Hepatocyte (in vitro differentiated cells): ENCODE measurements at regions not wholly inside any gene's neighbourhood (a gene's known extent, or its start where the extent isn't known, plus 50 kb on each side); places are given as distances from the start of the nearest gene placed in this dataset.

Source experiments
- DNase-seq: peaks from one replicate; pipeline ENCODE4 v3.0.0-alpha.2; 2016; ENCODE audit warnings: low spot score
- H2AFZ ChIP-seq: fragments of 200-600 bp; sonication (generic); 2 replicates; pipeline ENCODE4 v1.6.0; 2016; ENCODE audit warnings: antibody characterized with exemption, mild to moderate bottlenecking
- H3K27ac ChIP-seq: fragments of 200-600 bp; sonication (generic); 2 replicates; pipeline ENCODE4 v1.5.1; 2016; ENCODE audit warnings: mild to moderate bottlenecking
- H3K27me3 ChIP-seq: fragments of 200-600 bp; sonication (generic); 2 replicates; pipeline ENCODE4 v1.6.1; 2016
- H3K36me3 ChIP-seq: fragments of 200-600 bp; sonication (generic); replicated peaks from 2 replicates; pipeline ENCODE4 v1.5.1; 2016; ENCODE audit warnings: low read depth; ENCODE audit not compliant: insufficient read depth
- H3K4me1 ChIP-seq: fragments of 200-600 bp; sonication (generic); 2 replicates; pipeline ENCODE4 v1.5.1; 2016; ENCODE audit warnings: mild to moderate bottlenecking, moderate library complexity; ENCODE audit not compliant: insufficient read depth
- H3K4me2 ChIP-seq: fragments of 200-600 bp; sonication (generic); 2 replicates; pipeline ENCODE4 v1.6.0; 2016
- H3K4me3 ChIP-seq: fragments of 200-600 bp; sonication (generic); 2 replicates; pipeline ENCODE4 v1.5.1; 2016; ENCODE audit warnings: mild to moderate bottlenecking
- H3K79me2 ChIP-seq: fragments of 200-600 bp; sonication (generic); 2 replicates; pipeline ENCODE4 v1.6.0; 2017; ENCODE audit warnings: mild to moderate bottlenecking
- H3K9me2 ChIP-seq: fragments of 200-600 bp; sonication (generic); replicated peaks from 2 replicates; pipeline ENCODE4 v1.6.0; 2017; ENCODE audit warnings: mild to moderate bottlenecking; ENCODE audit not compliant: insufficient read depth
- H3K9me3 ChIP-seq: fragments of 200-600 bp; sonication (generic); 2 replicates; pipeline ENCODE4 v1.5.1; 2016; ENCODE audit warnings: low read depth, mild to moderate bottlenecking
- H4K20me1 ChIP-seq: fragments of 200-600 bp; sonication (generic); 2 replicates; pipeline ENCODE4 v1.6.0; 2016; ENCODE audit warnings: mild to moderate bottlenecking; ENCODE audit not compliant: insufficient read depth, poor library complexity, severe bottlenecking
- CTCF ChIP-seq: fragments of 200-600 bp; sonication (generic); IDR thresholded peaks from 2 replicates; pipeline ENCODE4 v1.5.1; 2016; ENCODE audit warnings: antibody characterized with exemption, mild to moderate bottlenecking; ENCODE audit not compliant: poor library complexity
- EZH2 ChIP-seq: fragments of 200-600 bp; sonication (generic); IDR thresholded peaks from 2 replicates; pipeline ENCODE4 v1.6.1; 2016; ENCODE audit warnings: antibody characterized with exemption, mild to moderate bottlenecking, borderline replicate concordance
- EZH2phosphoT487 ChIP-seq: fragments of 200-600 bp; sonication (generic); IDR thresholded peaks from one replicate; pipeline ENCODE4 v1.6.1; 2018; ENCODE audit warnings: antibody characterized with exemption, mild to moderate bottlenecking, low read depth, moderate library complexity; ENCODE audit not compliant: unreplicated experiment, severe bottlenecking
- WGBS: methylation state at CpG from one replicate; pipeline ENCODE4 v1.1.6; 2016; ENCODE audit warnings: low lambda C conversion rate; ENCODE audit errors: missing lambda C conversion rate; 5-methylcytosine and 5-hydroxymethylcytosine counted together

- H3K27me3 ChIP-seq: no peaks in the 10 kb centered on the region
- WGBS: 84% methylated on average over 7 of the region's 7 CpGs
These were observed 162.8 kb upstream of the SOX1 start for GRCh38 chr13:111904166-111904565.

GRCh38 chr13:111904701-111905608 lies 162.0 kb upstream of the SOX1 start:
- TF ChIP-seq CTCF (no peak), EZH2 (no peak), EZH2phosphoT487 (no peak)
- H3K79me2 ChIP-seq: no peaks in the 10 kb centered on the region
- no peak overlapping the region for H3K27ac ChIP-seq
- no peaks in the 10 kb centered on the region for H3K4me1 ChIP-seq
- 94% methylated on average over 31 of the region's 47 CpGs for WGBS
- H4K20me1 ChIP-seq: no peaks in the 10 kb centered on the region
- no peaks in the 10 kb centered on the region for H3K9me2 ChIP-seq
- no peak for DNase-seq
- no peak overlapping the region for H3K4me2 ChIP-seq
- no peaks in the 10 kb centered on the region for H3K9me3 ChIP-seq
- no peaks in the 10 kb centered on the region for H3K36me3 ChIP-seq
- H3K27me3 ChIP-seq: no peaks in the 10 kb centered on the region
- no peak overlapping the region for H3K4me3 ChIP-seq
- H2AFZ ChIP-seq: no peak overlapping the region

More at GRCh38 chr13:111904166-111904565, 162.8 kb upstream of the SOX1 start:
- Histone ChIP-seq H3K9me3 (no peaks in the 10 kb centered on the region), H3K4me1 (no peaks in the 10 kb centered on the region), H3K79me2 (no peaks in the 10 kb centered on the region), H3K4me2 (no peak overlapping the region), H3K27ac (no peak overlapping the region), H2AFZ (no peak overlapping the region), H4K20me1 (no peaks in the 10 kb centered on the region), H3K36me3 (no peaks in the 10 kb centered on the region), H3K9me2 (no peaks in the 10 kb centered on the region), H3K4me3 (no peak overlapping the region)
- no peak for TF ChIP-seq CTCF
- no peak for TF ChIP-seq EZH2phosphoT487
- TF ChIP-seq EZH2: no peak
- no peak for DNase-seq

- no peaks in the 10 kb centered on the region for H3K9me2 ChIP-seq
- TF ChIP-seq EZH2phosphoT487: no peak
- TF ChIP-seq CTCF: no peak
- TF ChIP-seq EZH2: no peak
- no peaks in the 10 kb centered on the region for H3K36me3 ChIP-seq
- H3K27ac ChIP-seq: no peak overlapping the region
- H3K4me3 ChIP-seq: no peak overlapping the region
- H3K9me3 ChIP-seq: no peaks in the 10 kb centered on the region
- no peak overlapping the region for H3K4me2 ChIP-seq
- H3K79me2 ChIP-seq: no peaks in the 10 kb centered on the region
- DNase-seq: no peak
- H3K4me1 ChIP-seq: no peaks in the 10 kb centered on the region
- no peaks in the 10 kb centered on the region for H4K20me1 ChIP-seq
- 96% methylated on average over 8 of the region's 8 CpGs for WGBS
- H2AFZ ChIP-seq: no peak overlapping the region
- H3K27me3 ChIP-seq: no peaks in the 10 kb centered on the region
These were observed 161.4 kb upstream of the SOX1 start for GRCh38 chr13:111905609-111905945.
